Transverse colon (tissue), 4 donors: ENCODE measurements at regions not wholly inside any gene's neighbourhood (a gene's known extent, or its start where the extent isn't known, plus 50 kb on each side); places are given as distances from the start of the nearest gene placed in this dataset.
"Not testable (repeated sequence)": the region's sequence is repeated elsewhere in the genome, so short reads cannot be mapped to it uniquely, and the experiment has no call there.

ENCODE experiments used
- DNase-seq: peaks from one replicate; pipeline ENCODE4 v3.0.0-alpha.2; 2019
- H3K27ac ChIP-seq, 4 donors: fragments of 200-600 bp; sonication (generic); 2 replicates each; pipeline ENCODE4 v1.5.1; 2016 to 2018; ENCODE audit warnings: inconsistent platforms in 4 of 4
- H3K27me3 ChIP-seq: fragments of 200-600 bp; sonication (generic); 2 replicates; pipeline ENCODE4 v1.5.1; 2017; ENCODE audit warnings: inconsistent platforms
- H3K36me3 ChIP-seq, 4 donors: fragments of 200-600 bp; sonication (generic); 2 replicates each; pipeline ENCODE4 v1.5.1; 2017 to 2019; ENCODE audit warnings: inconsistent platforms in 4 of 4
- H3K4me1 ChIP-seq, 4 donors: fragments of 200-600 bp; sonication (generic); 2 replicates each; pipeline ENCODE4 v1.5.1; 2017 to 2020; ENCODE audit warnings: inconsistent platforms in 4 of 4
- H3K4me3 ChIP-seq, 4 donors: fragments of 200-600 bp; sonication (generic); 1 replicate in 1 of 4; 2 replicates in 3 of 4; pipeline versions ENCODE4 v1.5.1 to v1.6.1; 2017 to 2019; ENCODE audit warnings: inconsistent platforms in 4 of 4
- H3K9me3 ChIP-seq, 2 donors: fragments of 200-600 bp; sonication (generic); 2 replicates each; pipeline ENCODE4 v1.5.1; 2017 to 2019; ENCODE audit warnings: inconsistent platforms in 2 of 2
- CTCF ChIP-seq, 5 experiments: fragments of 200-600 bp in 3 of 5; fragments of 450-650 bp in 2 of 5; sonication (generic) in 3 of 5; IDR thresholded peaks; 1 replicate in 2 of 5; 2 replicates in 3 of 5; pipeline ENCODE4 v1.5.1; 2016 to 2017; ENCODE audit warnings: antibody characterized with exemption in 5 of 5, inconsistent platforms in 3 of 5, mild to moderate bottlenecking in 2 of 5, moderate library complexity in 1 of 5
- EP300 ChIP-seq: sonication (generic); formaldehyde crosslinking; IDR thresholded peaks from one replicate; pipeline ENCODE4 v1.6.1; 2017; ENCODE audit warnings: antibody characterized with exemption, low read depth
- POLR2A ChIP-seq: fragments of 450-650 bp; IDR thresholded peaks from one replicate; pipeline ENCODE4 v1.6.1; 2016; ENCODE audit warnings: antibody characterized with exemption, mild to moderate bottlenecking, moderate library complexity
- POLR2AphosphoS5 ChIP-seq, 3 donors: sonication (generic); formaldehyde crosslinking; IDR thresholded peaks; one replicate each; pipeline ENCODE4 v1.6.1; 2016; ENCODE audit warnings: antibody characterized with exemption in 3 of 3
- WGBS, 2 donors: methylation state at CpG; one replicate each; pipeline ENCODE4 v1.1.5; 2018; ENCODE audit warnings: low coverage in 1 of 2; 5-methylcytosine and 5-hydroxymethylcytosine counted together
- in situ Hi-C, 4 donors: fragments of 200-750 bp; cut with MboI; loops; one replicate each; pipeline versions ENCODE4 v1.15.0 to v1.15.1; 2017; ENCODE audit warnings: low sequenced_read_pairs in 3 of 4, low pct_ligation_motif_present in 1 of 4, low pct_unique_long_range_greater_than_20kb in 1 of 4
- intact Hi-C: fragments of 100-400 bp; cut with DNase I; formaldehyde crosslinking; loops from one replicate; pipeline ENCODE4 v1.15.1; 2023; ENCODE audit warnings: low total_unique reads

DNA sequence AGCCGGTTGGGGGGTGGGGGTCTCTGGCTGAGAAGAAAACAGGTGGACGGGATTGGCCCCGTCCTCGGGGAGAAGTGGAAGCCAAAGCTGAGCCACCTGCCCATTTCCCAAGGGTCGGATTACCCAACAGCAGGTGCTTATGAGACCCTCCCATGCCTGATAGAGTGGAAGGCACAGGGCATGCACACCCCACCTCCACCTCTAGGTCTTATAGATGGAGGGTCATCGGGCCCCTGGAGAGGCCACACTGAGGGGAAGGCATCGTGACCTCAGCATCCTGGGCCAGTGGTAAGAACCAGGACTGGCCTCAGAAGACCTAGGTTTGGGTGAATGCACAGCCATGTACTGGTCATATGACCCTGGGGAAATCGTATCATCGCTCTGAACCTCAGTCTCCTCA lies 85.9 kb downstream of the BUD13 start:
- no peak for DNase-seq
- TF ChIP-seq CTCF (IDR thresholded peaks at IDR 0.05): no peak
- WGBS, 2 donors: 68% methylated on average over 9 of the region's 9 CpGs; no CpG with 5 or more reads in 1 of the 2 donors
- intact Hi-C loops: no loop called here
- Histone ChIP-seq H3K36me3 (no peaks in the 10 kb centered on the region), H3K4me1 (peaks cover 0 to 3% (median 0%) of the 10 kb centered on the region in 4 donors), H3K27me3 (no peaks in the 10 kb centered on the region), H3K27ac (no peak overlapping the region), H3K9me3 (no peaks in the 10 kb centered on the region), H3K4me3 (no peak overlapping the region)
- in situ Hi-C loops: loop anchor here in 1 of 4 donors (25.0 kb wide), 2 partner anchors 475 to 1350 kb away; no protein-coding TSS in a partner anchor

DNA sequence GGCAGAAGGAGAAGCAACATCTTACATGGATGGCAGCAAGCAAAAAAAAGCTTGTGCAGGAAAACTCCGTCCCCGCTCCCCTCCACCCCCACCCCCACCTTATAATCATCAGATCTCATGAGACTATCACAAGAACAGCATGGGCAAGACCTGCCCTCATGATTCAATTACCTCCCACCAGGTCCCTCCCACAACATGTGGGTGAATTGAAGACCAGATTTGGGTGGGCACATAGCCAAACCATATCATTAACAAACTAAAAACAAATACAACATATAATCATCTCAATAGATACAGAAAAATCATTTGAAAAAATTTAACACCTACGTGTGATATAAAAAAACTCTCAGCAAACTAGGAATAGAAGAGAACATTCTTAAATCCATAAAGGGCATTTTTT lies 88.8 kb downstream of the BUD13 start:
- Histone ChIP-seq H3K4me3 (no peak overlapping the region), H3K36me3 (no peaks in the 10 kb centered on the region), H3K27me3 (no peaks in the 10 kb centered on the region), H3K4me1 (no peaks in the 10 kb centered on the region), H3K9me3 (no peaks in the 10 kb centered on the region), H3K27ac (no peak overlapping the region)
- 79 to 85% methylated on average over 3 of the region's 3 CpGs for WGBS, 2 donors
- TF ChIP-seq CTCF (IDR thresholded peaks at IDR 0.05) (no peak), EP300 (no peak), POLR2A (no peak), POLR2AphosphoS5 (IDR thresholded peaks at IDR 0.05) (no peak)
- intact Hi-C loops (no loop called here), in situ Hi-C loops (loop anchor here in 1 of 4 donors (25.0 kb wide), 2 partner anchors 472 to 1347 kb away; no protein-coding TSS in a partner anchor)
- DNase-seq: no peak

- WGBS, 2 donors: 55 to 62% methylated on average over 4 of the region's 4 CpGs
- in situ Hi-C loops: loop anchor here in 1 of 4 donors (25.0 kb wide), 2 partner anchors 468 to 1343 kb away; no protein-coding TSS in a partner anchor
Observed at GRCh38 chr11:116680349-116681125, 92.2 kb downstream of the BUD13 start.

DNA sequence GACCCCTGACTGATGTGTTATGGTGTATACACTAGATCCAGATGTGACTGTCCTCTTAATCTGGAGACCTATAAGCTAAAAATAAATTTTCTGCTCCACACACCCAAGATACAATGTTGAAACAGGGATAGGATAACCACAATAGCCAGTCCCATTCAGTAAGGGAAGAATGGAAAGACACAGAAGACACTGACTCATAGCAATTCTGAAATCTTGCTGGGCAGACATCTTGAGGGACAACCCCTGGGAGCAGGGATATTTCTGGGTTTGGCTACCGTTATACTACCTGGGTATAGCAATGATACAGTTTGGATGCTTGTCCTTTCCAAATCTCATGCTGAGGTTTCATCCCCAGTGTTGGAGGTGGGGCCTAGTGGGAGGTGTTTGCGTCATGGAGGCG lies 93.9 kb downstream of the BUD13 start:
- no peak overlapping the region for H3K27ac ChIP-seq
- no peaks in the 10 kb centered on the region for H3K4me1 ChIP-seq
- peaks cover 0 to 2% of the 10 kb centered on the region in 2 donors for H3K9me3 ChIP-seq
- no peak overlapping the region for H3K4me3 ChIP-seq
- no peak for DNase-seq
- no peak for TF ChIP-seq POLR2A
- intact Hi-C loops: no loop called here
- H3K36me3 ChIP-seq: no peaks in the 10 kb centered on the region
- 88% methylated on average over 3 of the region's 3 CpGs; no CpG with 5 or more reads in 1 of the 2 donors for WGBS, 2 donors
- in situ Hi-C loops: loop anchor here in 1 of 4 donors (25.0 kb wide), 2 partner anchors 467 to 1342 kb away; no protein-coding TSS in a partner anchor
- no peaks in the 10 kb centered on the region for H3K27me3 ChIP-seq

More at GRCh38 chr11:116680349-116681125, 92.2 kb downstream of the BUD13 start:
- no peaks in the 10 kb centered on the region for H3K36me3 ChIP-seq
- no peak overlapping the region for H3K4me3 ChIP-seq
- no peak for DNase-seq
- no peaks in the 10 kb centered on the region for H3K9me3 ChIP-seq
- intact Hi-C loops: no loop called here
- TF ChIP-seq EP300: no peak
- TF ChIP-seq POLR2A: no peak
- no peak for TF ChIP-seq POLR2AphosphoS5 (IDR thresholded peaks at IDR 0.05)
- no peak for TF ChIP-seq CTCF (IDR thresholded peaks at IDR 0.05)
- H3K27me3 ChIP-seq: no peaks in the 10 kb centered on the region
- no peak overlapping the region for H3K27ac ChIP-seq
- H3K4me1 ChIP-seq: no peaks in the 10 kb centered on the region

DNA sequence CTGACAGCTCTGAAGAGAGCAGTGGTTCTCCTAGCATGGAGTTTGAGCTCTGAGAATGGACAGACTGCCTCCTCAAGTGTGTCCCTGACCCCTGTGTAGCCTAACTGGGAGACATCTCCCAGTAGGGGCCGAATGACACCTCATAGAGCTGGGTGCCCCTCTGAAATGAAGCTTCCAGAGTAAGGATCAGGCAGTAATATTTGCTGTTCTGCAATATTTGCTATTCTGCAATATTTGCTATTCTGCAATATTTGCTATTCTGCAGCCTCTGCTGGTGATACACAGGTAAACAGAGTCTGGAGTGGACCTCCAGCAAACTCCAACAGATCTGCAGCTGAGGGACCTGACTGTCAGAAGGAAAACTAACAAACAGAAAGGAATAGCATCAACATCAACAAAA lies 105.5 kb downstream of the BUD13 start:
- H3K27ac ChIP-seq, H3K36me3 ChIP-seq, DNase-seq, intact Hi-C loops, in situ Hi-C loops, H3K4me3 ChIP-seq, H3K4me1 ChIP-seq: not testable (repeated sequence)
- H3K27me3 ChIP-seq: peaks cover 12% of the 10 kb centered on the region
- 40% methylated on average over 1 of the region's 1 CpG; no CpG with 5 or more reads in 1 of the 2 donors for WGBS, 2 donors
- H3K9me3 ChIP-seq: peaks cover 5 to 13% of the 10 kb centered on the region in 2 donors

GRCh38 chr11:116666673-116667249 lies 106.0 kb downstream of the BUD13 start:
- H3K36me3 ChIP-seq, DNase-seq, H3K4me3 ChIP-seq, intact Hi-C loops, in situ Hi-C loops, H3K27ac ChIP-seq, H3K4me1 ChIP-seq: not testable (repeated sequence)
- WGBS, 2 donors: 79 to 83% methylated on average over 6 to 15 of the region's 15 CpGs
- H3K9me3 ChIP-seq: peaks cover 5 to 13% of the 10 kb centered on the region in 2 donors
- peaks cover 12% of the 10 kb centered on the region for H3K27me3 ChIP-seq
